ENCODE measurements at regions not wholly inside any gene's neighbourhood (a gene's known extent, or its start where the extent isn't known, plus 50 kb on each side); places are given as distances from the start of the nearest gene placed in this dataset.

DNA sequence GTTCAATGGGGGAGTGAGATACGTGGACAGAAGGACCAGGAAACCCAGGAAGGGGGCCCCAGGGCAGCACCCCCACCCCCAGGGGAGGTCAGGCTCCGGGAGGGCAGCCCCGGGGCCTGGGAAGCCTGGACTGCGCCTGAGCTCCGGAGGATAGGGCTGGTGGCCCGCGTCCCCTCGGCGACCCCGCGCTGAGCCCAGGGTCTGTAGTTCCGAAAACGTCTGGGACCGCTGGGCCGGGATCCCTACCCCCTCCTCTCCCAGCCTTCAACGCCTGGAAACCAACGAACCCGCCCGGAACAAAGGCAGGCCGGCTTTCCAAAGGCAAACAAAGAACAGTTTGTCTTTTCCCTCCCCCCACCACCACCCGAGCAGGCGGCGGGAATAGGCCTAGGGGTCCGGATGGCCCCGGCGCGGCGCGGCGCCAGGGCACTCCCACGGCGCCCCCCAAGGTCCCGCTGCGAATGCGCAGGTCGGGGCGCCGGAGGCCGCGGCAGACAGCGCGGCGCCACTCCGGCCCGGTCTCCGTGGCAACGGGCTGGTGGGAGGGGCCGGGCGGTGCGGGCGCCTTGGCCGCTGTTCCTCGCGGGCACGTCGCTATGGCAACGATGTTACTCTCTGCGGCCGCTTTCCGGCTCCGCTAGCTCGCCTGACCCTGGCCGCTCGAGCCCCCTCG lies 58.5 kb downstream of the IGLL1 start (continued):
- TF ChIP-seq, protein P1, sequence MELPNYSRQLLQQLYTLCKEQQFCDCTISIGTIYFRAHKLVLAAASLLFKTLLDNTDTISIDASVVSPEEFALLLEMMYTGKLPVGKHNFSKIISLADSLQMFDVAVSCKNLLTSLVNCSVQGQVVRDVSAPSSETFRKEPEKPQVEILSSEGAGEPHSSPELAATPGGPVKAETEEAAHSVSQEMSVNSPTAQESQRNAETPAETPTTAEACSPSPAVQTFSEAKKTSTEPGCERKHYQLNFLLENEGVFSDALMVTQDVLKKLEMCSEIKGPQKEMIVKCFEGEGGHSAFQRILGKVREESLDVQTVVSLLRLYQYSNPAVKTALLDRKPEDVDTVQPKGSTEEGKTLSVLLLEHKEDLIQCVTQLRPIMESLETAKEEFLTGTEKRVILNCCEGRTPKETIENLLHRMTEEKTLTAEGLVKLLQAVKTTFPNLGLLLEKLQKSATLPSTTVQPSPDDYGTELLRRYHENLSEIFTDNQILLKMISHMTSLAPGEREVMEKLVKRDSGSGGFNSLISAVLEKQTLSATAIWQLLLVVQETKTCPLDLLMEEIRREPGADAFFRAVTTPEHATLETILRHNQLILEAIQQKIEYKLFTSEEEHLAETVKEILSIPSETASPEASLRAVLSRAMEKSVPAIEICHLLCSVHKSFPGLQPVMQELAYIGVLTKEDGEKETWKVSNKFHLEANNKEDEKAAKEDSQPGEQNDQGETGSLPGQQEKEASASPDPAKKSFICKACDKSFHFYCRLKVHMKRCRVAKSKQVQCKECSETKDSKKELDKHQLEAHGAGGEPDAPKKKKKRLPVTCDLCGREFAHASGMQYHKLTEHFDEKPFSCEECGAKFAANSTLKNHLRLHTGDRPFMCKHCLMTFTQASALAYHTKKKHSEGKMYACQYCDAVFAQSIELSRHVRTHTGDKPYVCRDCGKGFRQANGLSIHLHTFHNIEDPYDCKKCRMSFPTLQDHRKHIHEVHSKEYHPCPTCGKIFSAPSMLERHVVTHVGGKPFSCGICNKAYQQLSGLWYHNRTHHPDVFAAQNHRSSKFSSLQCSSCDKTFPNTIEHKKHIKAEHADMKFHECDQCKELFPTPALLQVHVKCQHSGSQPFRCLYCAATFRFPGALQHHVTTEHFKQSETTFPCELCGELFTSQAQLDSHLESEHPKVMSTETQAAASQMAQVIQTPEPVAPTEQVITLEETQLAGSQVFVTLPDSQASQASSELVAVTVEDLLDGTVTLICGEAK (IDR thresholded peaks at IDR 0.05): no peak
- TF ChIP-seq, protein P1 (CRISPR knock-in tag; IDR thresholded peaks at IDR 0.05): peak; percentile 37; the same call in 1 of the 2 replicates
- TF ChIP-seq SNRNP70 (IDR thresholded peaks at IDR 0.05; ENCODE audit: low read depth, low read length) (no peak), JUN (CRISPR knock-in tag; IDR thresholded peaks at IDR 0.05) (no peak; the same call in 1 of the 2 replicates), KDM5A (IDR thresholded peaks at IDR 0.05; ENCODE audit: borderline replicate concordance, low read length) (no peak), ZNF577 (CRISPR knock-in tag; IDR thresholded peaks at IDR 0.05; ENCODE audit: borderline replicate concordance, low read depth) (no peak), ZFX (CRISPR knock-in tag; IDR thresholded peaks at IDR 0.05; ENCODE audit: low read depth) (peak; percentile 74), ZNF468 (CRISPR knock-in tag; IDR thresholded peaks at IDR 0.05) (no peak), HMG20A (CRISPR knock-in tag; IDR thresholded peaks at IDR 0.05; ENCODE audit: borderline replicate concordance) (no peak), KAT8 (CRISPR knock-in tag; IDR thresholded peaks at IDR 0.05) (peak; percentile 57; the same call in 1 of the 2 replicates), CHD4 (IDR thresholded peaks at IDR 0.05; ENCODE audit: borderline replicate concordance, low read length) (no peak), DNMT1 (CRISPR knock-in tag; IDR thresholded peaks at IDR 0.05) (no peak), MAF1 (CRISPR knock-in tag; IDR thresholded peaks at IDR 0.05; ENCODE audit: borderline replicate concordance) (no peak), ZNF235 (CRISPR knock-in tag; IDR thresholded peaks at IDR 0.05; ENCODE audit: borderline replicate concordance) (no peak; the same call in 1 of the 2 replicates), ZNF430 (CRISPR knock-in tag; IDR thresholded peaks at IDR 0.05) (peak; percentile 61; the same call in 1 of the 2 replicates), DNMT3B (CRISPR knock-in tag; conservative IDR thresholded peaks at IDR 0.05) (no peak)
- TF ChIP-seq, protein P2, sequence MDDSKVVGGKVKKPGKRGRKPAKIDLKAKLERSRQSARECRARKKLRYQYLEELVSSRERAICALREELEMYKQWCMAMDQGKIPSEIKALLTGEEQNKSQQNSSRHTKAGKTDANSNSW (CRISPR knock-in tag; IDR thresholded peaks at IDR 0.05; ENCODE audit: borderline replicate concordance): no peak
- TF ChIP-seq, protein P3, sequence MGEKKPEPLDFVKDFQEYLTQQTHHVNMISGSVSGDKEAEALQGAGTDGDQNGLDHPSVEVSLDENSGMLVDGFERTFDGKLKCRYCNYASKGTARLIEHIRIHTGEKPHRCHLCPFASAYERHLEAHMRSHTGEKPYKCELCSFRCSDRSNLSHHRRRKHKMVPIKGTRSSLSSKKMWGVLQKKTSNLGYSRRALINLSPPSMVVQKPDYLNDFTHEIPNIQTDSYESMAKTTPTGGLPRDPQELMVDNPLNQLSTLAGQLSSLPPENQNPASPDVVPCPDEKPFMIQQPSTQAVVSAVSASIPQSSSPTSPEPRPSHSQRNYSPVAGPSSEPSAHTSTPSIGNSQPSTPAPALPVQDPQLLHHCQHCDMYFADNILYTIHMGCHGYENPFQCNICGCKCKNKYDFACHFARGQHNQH (CRISPR knock-in tag; IDR thresholded peaks at IDR 0.05): peak; percentile 67
- TF ChIP-seq, protein P4, sequence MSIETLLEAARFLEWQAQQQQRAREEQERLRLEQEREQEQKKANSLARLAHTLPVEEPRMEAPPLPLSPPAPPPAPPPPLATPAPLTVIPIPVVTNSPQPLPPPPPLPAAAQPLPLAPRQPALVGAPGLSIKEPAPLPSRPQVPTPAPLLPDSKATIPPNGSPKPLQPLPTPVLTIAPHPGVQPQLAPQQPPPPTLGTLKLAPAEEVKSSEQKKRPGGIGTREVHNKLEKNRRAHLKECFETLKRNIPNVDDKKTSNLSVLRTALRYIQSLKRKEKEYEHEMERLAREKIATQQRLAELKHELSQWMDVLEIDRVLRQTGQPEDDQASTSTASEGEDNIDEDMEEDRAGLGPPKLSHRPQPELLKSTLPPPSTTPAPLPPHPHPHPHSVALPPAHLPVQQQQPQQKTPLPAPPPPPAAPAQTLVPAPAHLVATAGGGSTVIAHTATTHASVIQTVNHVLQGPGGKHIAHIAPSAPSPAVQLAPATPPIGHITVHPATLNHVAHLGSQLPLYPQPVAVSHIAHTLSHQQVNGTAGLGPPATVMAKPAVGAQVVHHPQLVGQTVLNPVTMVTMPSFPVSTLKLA (IDR thresholded peaks at IDR 0.05): no peak
